ENCODE measurements at regions not wholly inside any gene's neighbourhood (a gene's known extent, or its start where the extent isn't known, plus 50 kb on each side); places are given as distances from the start of the nearest gene placed in this dataset.

DNA sequence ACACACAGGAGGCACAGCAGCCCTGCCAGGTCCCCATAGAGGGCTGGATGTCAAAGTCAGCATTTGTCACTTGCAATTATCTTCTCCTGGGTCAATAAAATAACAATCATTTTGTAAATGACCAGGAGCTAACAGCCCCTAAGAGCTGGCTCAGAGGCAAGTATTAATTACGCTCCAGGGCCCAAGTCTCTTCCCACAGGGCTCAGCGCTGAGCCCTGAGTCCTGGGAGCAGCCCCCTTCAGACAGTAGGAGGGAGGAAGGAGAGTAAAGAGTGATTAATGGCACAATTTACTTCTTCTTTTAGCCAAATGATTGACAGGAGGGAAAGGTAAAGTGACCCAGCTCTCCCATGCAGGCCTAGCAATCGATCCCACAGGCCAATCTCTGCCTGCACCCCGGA lies 99.0 kb upstream of the DRD2 start:
- 69% methylated on average over 3 of the region's 4 CpGs for WGBS
- H2AFZ ChIP-seq (ENCODE audit: low read depth, low read length) = no peak overlapping the region
- no peak for DNase-seq

DNA sequence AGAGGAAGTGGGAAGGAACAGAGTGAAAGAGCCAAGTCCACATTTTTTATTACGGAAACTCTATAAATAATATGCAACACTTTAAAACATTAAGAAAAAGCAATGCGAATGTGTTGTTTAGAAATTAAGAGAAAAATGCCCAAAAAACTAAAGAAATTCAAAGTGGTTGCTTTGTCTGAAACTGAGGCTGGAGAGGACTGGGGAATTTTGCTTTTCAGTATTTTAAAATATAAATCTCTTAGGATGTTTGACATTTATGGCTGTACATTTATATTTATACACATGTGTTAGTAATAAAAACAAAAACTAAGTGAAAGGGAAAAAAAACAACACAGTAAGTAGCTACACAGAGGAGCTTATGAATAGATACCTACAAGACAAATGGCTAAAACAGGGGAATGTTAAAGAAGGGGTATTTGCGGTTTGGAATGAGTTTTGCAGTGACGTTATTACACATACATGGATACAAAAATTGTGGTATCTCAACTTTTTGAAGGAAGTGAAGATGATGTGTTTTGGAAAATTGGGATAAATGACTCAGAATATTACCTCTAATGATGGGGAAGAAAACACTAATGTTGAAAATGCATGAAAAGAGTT lies 97.0 kb upstream of the DRD2 start:
- Histone ChIP-seq H3K27ac (ENCODE audit: low read length, poor library complexity, severe bottlenecking) (no peak overlapping the region), H3K27me3 (ENCODE audit: control insufficient read depth in 1 of 2, insufficient read depth in 1 of 2, low read length in 2 of 2) (peaks cover 5 to 32% of the 10 kb centered on the region in 2 experiments), H3K4ac (ENCODE audit: low read depth in 1 of 2, low read length in 2 of 2) (no peak overlapping the region), H3K9me3 (ENCODE audit: control insufficient read depth, low read length) (no peaks in the 10 kb centered on the region), H3K9ac (ENCODE audit: low read length) (no peak overlapping the region), H2BK5ac (ENCODE audit: low read depth, low read length, poor library complexity, severe bottlenecking) (no peak overlapping the region), H3K4me3 (ENCODE audit: insufficient read depth in 1 of 2, low read depth in 1 of 2, low read length in 2 of 2) (no peak overlapping the region), H2AFZ (ENCODE audit: low read depth, low read length) (no peak overlapping the region), H2BK120ac (ENCODE audit: low read depth, low read length) (no peak overlapping the region), H2BK12ac (ENCODE audit: low read length in 2 of 2) (no peak overlapping the region), H3K36me3 (ENCODE audit: control insufficient read depth in 1 of 2, insufficient read depth in 2 of 2, low read depth in 1 of 2, low read length in 2 of 2) (no peaks in the 10 kb centered on the region), H3K79me1 (replicated peaks; ENCODE audit: low read length, poor library complexity, severe bottlenecking) (no peaks in the 10 kb centered on the region), H4K8ac (ENCODE audit: low read length) (no peak overlapping the region), H3K4me2 (ENCODE audit: low read length, poor library complexity, severe bottlenecking) (no peak overlapping the region), H3K14ac (ENCODE audit: low read length in 2 of 2) (no peak overlapping the region), H4K91ac (ENCODE audit: low read length) (no peak overlapping the region), H3K23ac (ENCODE audit: low read length in 2 of 2) (no peak overlapping the region), H2BK15ac (ENCODE audit: low read depth, poor library complexity, severe bottlenecking) (no peak overlapping the region), H2AK5ac (ENCODE audit: low read length, severe bottlenecking) (no peak overlapping the region), H3K4me1 (ENCODE audit: control insufficient read depth, insufficient read depth, low read depth, low read length) (no peaks in the 10 kb centered on the region), H3K18ac (ENCODE audit: low read depth in 1 of 2, low read length in 2 of 2) (no peak overlapping the region)
- 97% methylated on average over 2 of the region's 4 CpGs for WGBS
- DNase-seq = no peak

More for the DNA sequence above, 99.0 kb upstream of the DRD2 start:
- H4K8ac ChIP-seq (ENCODE audit: low read length) = no peak overlapping the region
- no peak overlapping the region for H2BK120ac ChIP-seq (ENCODE audit: low read depth, low read length)
- no peak overlapping the region for H3K4me3 ChIP-seq (ENCODE audit: insufficient read depth in 1 of 2, low read depth in 1 of 2, low read length in 2 of 2)
- peaks cover 5 to 33% of the 10 kb centered on the region in 2 experiments for H3K27me3 ChIP-seq (ENCODE audit: control insufficient read depth in 1 of 2, insufficient read depth in 1 of 2, low read length in 2 of 2)
- no peaks in the 10 kb centered on the region for H3K79me1 ChIP-seq (replicated peaks; ENCODE audit: low read length, poor library complexity, severe bottlenecking)
- no peak overlapping the region for H2BK15ac ChIP-seq (ENCODE audit: low read depth, poor library complexity, severe bottlenecking)
- H3K18ac ChIP-seq (ENCODE audit: low read depth in 1 of 2, low read length in 2 of 2) = no peak overlapping the region
- H3K4ac ChIP-seq (ENCODE audit: low read depth in 1 of 2, low read length in 2 of 2) = no peak overlapping the region
- H3K14ac ChIP-seq (ENCODE audit: low read length in 2 of 2) = no peak overlapping the region
- H2AK5ac ChIP-seq (ENCODE audit: low read length, severe bottlenecking) = no peak overlapping the region
- no peaks in the 10 kb centered on the region for H3K4me1 ChIP-seq (ENCODE audit: control insufficient read depth, insufficient read depth, low read depth, low read length)
- no peaks in the 10 kb centered on the region for H3K9me3 ChIP-seq (ENCODE audit: control insufficient read depth, low read length)
- no peak overlapping the region for H3K4me2 ChIP-seq (ENCODE audit: low read length, poor library complexity, severe bottlenecking)
- H2BK5ac ChIP-seq (ENCODE audit: low read depth, low read length, poor library complexity, severe bottlenecking) = no peak overlapping the region
- no peaks in the 10 kb centered on the region for H3K36me3 ChIP-seq (ENCODE audit: control insufficient read depth in 1 of 2, insufficient read depth in 2 of 2, low read depth in 1 of 2, low read length in 2 of 2)
- no peak overlapping the region for H4K91ac ChIP-seq (ENCODE audit: low read length)
- H3K23ac ChIP-seq (ENCODE audit: low read length in 2 of 2) = peak overlapping the region in 1 of 2 experiments; percentile 69
- no peak overlapping the region for H2BK12ac ChIP-seq (ENCODE audit: low read length in 2 of 2)
- no peak overlapping the region for H3K27ac ChIP-seq (ENCODE audit: low read length, poor library complexity, severe bottlenecking)
- no peak overlapping the region for H3K9ac ChIP-seq (ENCODE audit: low read length)

DNA sequence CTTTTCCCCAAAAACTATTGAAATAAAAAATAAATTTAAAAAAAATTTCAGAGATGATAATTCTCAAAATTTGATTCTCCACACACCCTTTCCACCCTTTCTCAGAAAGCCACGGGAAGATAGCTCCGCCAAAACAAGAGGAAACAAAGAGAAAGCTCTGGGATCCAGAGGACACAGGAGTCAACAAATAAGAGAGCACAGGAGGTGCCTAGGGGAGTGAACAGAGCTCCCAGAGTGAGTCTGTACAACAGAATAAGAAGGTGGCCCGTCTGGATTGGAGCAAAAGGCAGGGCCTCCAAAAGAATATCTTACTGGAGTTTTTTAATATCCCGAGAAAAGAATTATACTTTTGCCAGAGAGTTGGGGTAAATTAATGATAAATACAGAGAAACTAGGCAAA lies 96.3 kb upstream of the DRD2 start:
- Histone ChIP-seq H2AK5ac (ENCODE audit: low read length, severe bottlenecking) (no peak overlapping the region), H3K18ac (ENCODE audit: low read depth in 1 of 2, low read length in 2 of 2) (no peak overlapping the region), H3K4ac (ENCODE audit: low read depth in 1 of 2, low read length in 2 of 2) (no peak overlapping the region), H3K36me3 (ENCODE audit: control insufficient read depth in 1 of 2, insufficient read depth in 2 of 2, low read depth in 1 of 2, low read length in 2 of 2) (no peaks in the 10 kb centered on the region), H2BK120ac (ENCODE audit: low read depth, low read length) (no peak overlapping the region), H4K8ac (ENCODE audit: low read length) (no peak overlapping the region), H3K14ac (ENCODE audit: low read length in 2 of 2) (no peak overlapping the region), H3K4me1 (ENCODE audit: control insufficient read depth, insufficient read depth, low read depth, low read length) (no peaks in the 10 kb centered on the region), H2AFZ (ENCODE audit: low read depth, low read length) (no peak overlapping the region), H3K4me3 (ENCODE audit: insufficient read depth in 1 of 2, low read depth in 1 of 2, low read length in 2 of 2) (no peak overlapping the region), H4K91ac (ENCODE audit: low read length) (no peak overlapping the region), H3K23ac (ENCODE audit: low read length in 2 of 2) (no peak overlapping the region), H2BK12ac (ENCODE audit: low read length in 2 of 2) (no peak overlapping the region), H3K79me1 (replicated peaks; ENCODE audit: low read length, poor library complexity, severe bottlenecking) (no peaks in the 10 kb centered on the region), H3K9ac (ENCODE audit: low read length) (no peak overlapping the region), H3K9me3 (ENCODE audit: control insufficient read depth, low read length) (no peaks in the 10 kb centered on the region), H2BK5ac (ENCODE audit: low read depth, low read length, poor library complexity, severe bottlenecking) (no peak overlapping the region), H2BK15ac (ENCODE audit: low read depth, poor library complexity, severe bottlenecking) (no peak overlapping the region), H3K27me3 (ENCODE audit: control insufficient read depth in 1 of 2, insufficient read depth in 1 of 2, low read length in 2 of 2) (peaks cover 5 to 33% of the 10 kb centered on the region in 2 experiments), H3K27ac (ENCODE audit: low read length, poor library complexity, severe bottlenecking) (no peak overlapping the region), H3K4me2 (ENCODE audit: low read length, poor library complexity, severe bottlenecking) (no peak overlapping the region)
- DNase-seq = no peak
- 65% methylated on average over 4 of the region's 4 CpGs for WGBS

DNA sequence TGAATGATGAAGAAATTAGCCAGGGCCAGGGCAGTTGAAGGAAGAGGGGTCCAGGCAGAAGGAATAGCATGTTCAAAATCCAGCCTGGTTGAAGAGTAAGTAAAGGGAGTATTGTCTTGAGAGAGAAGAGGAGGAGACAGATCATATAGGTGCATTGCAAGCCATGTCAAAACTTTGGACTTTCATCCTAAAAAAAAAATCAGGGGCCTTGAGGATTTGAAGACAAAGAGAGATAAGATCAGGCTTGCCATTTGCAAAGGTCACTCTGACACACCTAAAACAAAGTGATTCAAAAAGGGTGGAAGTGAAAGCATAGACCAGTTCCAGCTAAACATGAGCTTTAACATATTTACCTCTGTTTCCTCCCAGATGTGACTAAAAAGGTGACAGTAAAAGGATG lies 95.7 kb upstream of the DRD2 start:
- no peaks in the 10 kb centered on the region for H3K36me3 ChIP-seq (ENCODE audit: control insufficient read depth in 1 of 2, insufficient read depth in 2 of 2, low read depth in 1 of 2, low read length in 2 of 2)
- peaks cover 5 to 37% of the 10 kb centered on the region in 2 experiments for H3K27me3 ChIP-seq (ENCODE audit: control insufficient read depth in 1 of 2, insufficient read depth in 1 of 2, low read length in 2 of 2)
- H3K9me3 ChIP-seq (ENCODE audit: control insufficient read depth, low read length) = no peaks in the 10 kb centered on the region
- no peak overlapping the region for H3K4ac ChIP-seq (ENCODE audit: low read depth in 1 of 2, low read length in 2 of 2)
- DNase-seq = no peak
- H3K18ac ChIP-seq (ENCODE audit: low read depth in 1 of 2, low read length in 2 of 2) = no peak overlapping the region
- H2BK15ac ChIP-seq (ENCODE audit: low read depth, poor library complexity, severe bottlenecking) = no peak overlapping the region
- no peaks in the 10 kb centered on the region for H3K79me1 ChIP-seq (replicated peaks; ENCODE audit: low read length, poor library complexity, severe bottlenecking)
- H2BK5ac ChIP-seq (ENCODE audit: low read depth, low read length, poor library complexity, severe bottlenecking) = no peak overlapping the region
- H3K27ac ChIP-seq (ENCODE audit: low read length, poor library complexity, severe bottlenecking) = no peak overlapping the region
- no peak overlapping the region for H3K9ac ChIP-seq (ENCODE audit: low read length)
- H3K14ac ChIP-seq (ENCODE audit: low read length in 2 of 2) = no peak overlapping the region
- H4K91ac ChIP-seq (ENCODE audit: low read length) = no peak overlapping the region
- H2AK5ac ChIP-seq (ENCODE audit: low read length, severe bottlenecking) = no peak overlapping the region
- H4K8ac ChIP-seq (ENCODE audit: low read length) = no peak overlapping the region
- H2BK12ac ChIP-seq (ENCODE audit: low read length in 2 of 2) = no peak overlapping the region
- H2AFZ ChIP-seq (ENCODE audit: low read depth, low read length) = no peak overlapping the region
- no peak overlapping the region for H2BK120ac ChIP-seq (ENCODE audit: low read depth, low read length)
- no peaks in the 10 kb centered on the region for H3K4me1 ChIP-seq (ENCODE audit: control insufficient read depth, insufficient read depth, low read depth, low read length)
- no peak overlapping the region for H3K23ac ChIP-seq (ENCODE audit: low read length in 2 of 2)
- H3K4me2 ChIP-seq (ENCODE audit: low read length, poor library complexity, severe bottlenecking) = no peak overlapping the region
- no peak overlapping the region for H3K4me3 ChIP-seq (ENCODE audit: insufficient read depth in 1 of 2, low read depth in 1 of 2, low read length in 2 of 2)
